Uterus (tissue), 2 donors: ENCODE measurements at regions not wholly inside any gene's neighbourhood (a gene's known extent, or its start where the extent isn't known, plus 50 kb on each side); places are given as distances from the start of the nearest gene placed in this dataset.

Experiments
- CTCF ChIP-seq, 4 experiments: fragments of 200-600 bp in 2 of 4; fragments of 450-650 bp in 2 of 4; sonication (generic) in 2 of 4; IDR thresholded peaks; one replicate each; pipeline ENCODE4 v1.5.1; 2016 to 2019; ENCODE audit warnings: antibody characterized with exemption in 4 of 4, mild to moderate bottlenecking in 2 of 4, moderate library complexity in 1 of 4
- POLR2A ChIP-seq, 2 donors: fragments of 450-650 bp; IDR thresholded peaks; one replicate each; pipeline ENCODE4 v1.6.1; 2016; ENCODE audit warnings: antibody characterized with exemption in 2 of 2, mild to moderate bottlenecking in 1 of 2, moderate library complexity in 1 of 2

GRCh38 chr6:40929176-40929575 is 109.8 kb downstream of the UNC5CL start:
- TF ChIP-seq POLR2A (IDR thresholded peaks at IDR 0.05) (no peak), CTCF (IDR thresholded peaks at IDR 0.05) (no peak)
